H1 (cell line): ENCODE measurements at regions not wholly inside any gene's neighbourhood (a gene's known extent, or its start where the extent isn't known, plus 50 kb on each side); places are given as distances from the start of the nearest gene placed in this dataset.
A peak's percentile ranks its signal among the peaks of the same experiment; 100 is the strongest.

Experiments used
- CTCF ChIA-PET: fragments of 300-600 bp; sonication (Branson Sonifier 250); formaldehyde crosslinking; loops from one replicate; lab custom pipeline; 2021; ENCODE audit not compliant: partially characterized antibody; lab: Charles Lee
- POLR2A ChIA-PET: fragments of 300-600 bp; sonication (Branson Sonifier 250); formaldehyde crosslinking; loops from one replicate; lab custom pipeline; 2021; ENCODE audit warnings: inconsistent platforms; ENCODE audit not compliant: partially characterized antibody; lab: Charles Lee
- DNase-seq, 2 experiments: peaks; one replicate each; pipeline versions ENCODE4 v3.0.0 to v3.0.0-alpha.2; 2010 to 2022; ENCODE audit warnings: low spot score in 2 of 2, low read depth in 1 of 2, mixed read lengths in 1 of 2
- FAIRE-seq: peaks from 2 replicates; lab custom pipeline; 2011; peaks lifted over from hg19 to GRCh38; lab: Jason Lieb, UNC
- H2AFZ ChIP-seq: 2 replicates; pipeline ENCODE4 v1.8.1; 2012; ENCODE audit warnings: low read length, inconsistent platforms
- H2AK5ac ChIP-seq: 2 replicates; pipeline ENCODE4 v1.6.1; 2013; ENCODE audit warnings: low read depth, low read length
- H2BK120ac ChIP-seq: replicated peaks from 2 replicates; pipeline ENCODE3; 2013; ENCODE audit warnings: low read depth, low read length, inconsistent platforms
- H2BK12ac ChIP-seq: 2 replicates; pipeline ENCODE4 v1.6.1; 2013; ENCODE audit warnings: low read depth, low read length
- H2BK15ac ChIP-seq: 2 replicates; pipeline ENCODE4 v1.6.1; 2013; ENCODE audit warnings: low read length
- H2BK20ac ChIP-seq: 2 replicates; pipeline ENCODE4 v1.6.1; 2013; ENCODE audit warnings: low read length
- H2BK5ac ChIP-seq: 2 replicates; pipeline ENCODE4 v1.6.1; 2013; ENCODE audit warnings: low read depth, low read length
- H3K14ac ChIP-seq: 2 replicates; pipeline ENCODE4 v1.6.1; 2013; ENCODE audit warnings: inconsistent platforms; ENCODE audit not compliant: insufficient read length
- H3K18ac ChIP-seq: 2 replicates; pipeline ENCODE4 v1.6.1; 2013; ENCODE audit warnings: low read length; ENCODE audit errors: extremely low read depth
- H3K23ac ChIP-seq: 2 replicates; pipeline ENCODE4 v1.6.1; 2013; ENCODE audit warnings: inconsistent platforms; ENCODE audit not compliant: insufficient read length
- H3K23me2 ChIP-seq: 2 replicates; pipeline ENCODE4 v1.6.1; 2013; ENCODE audit warnings: low read depth, low read length
- H3K27ac ChIP-seq: 2 replicates; pipeline ENCODE4 v1.6.1; 2011; ENCODE audit warnings: low read depth, low read length, inconsistent platforms
- H3K27me3 ChIP-seq, 4 experiments: replicated peaks in 1 of 4; 1 replicate in 1 of 4; 2 replicates in 3 of 4; pipeline versions ENCODE4 v1.6.1 to v1.8.1; 2011 to 2013; ENCODE audit warnings: low read length in 3 of 4, mild to moderate bottlenecking in 3 of 4, inconsistent platforms in 2 of 4, mixed read lengths in 2 of 4, moderate library complexity in 1 of 4; ENCODE audit not compliant: control insufficient read depth in 3 of 4, insufficient read depth in 3 of 4; ENCODE audit errors: extremely low read depth in 1 of 4
- H3K36me3 ChIP-seq, 4 experiments: 2 replicates each; pipeline versions ENCODE4 v1.6.1 to v1.8.1; 2011 to 2013; ENCODE audit warnings: mild to moderate bottlenecking in 4 of 4, low read length in 3 of 4, moderate library complexity in 2 of 4, control low read depth in 1 of 4, inconsistent platforms in 1 of 4; ENCODE audit not compliant: insufficient read depth in 4 of 4, control insufficient read depth in 2 of 4
- H3K4ac ChIP-seq: replicated peaks from 2 replicates; pipeline ENCODE3; 2013; ENCODE audit warnings: low read length, low read depth, mixed read lengths, inconsistent platforms; ENCODE audit not compliant: insufficient read length
- H3K4me1 ChIP-seq, 4 experiments: replicated peaks in 1 of 4; 1 replicate in 1 of 4; 2 replicates in 3 of 4; pipeline versions ENCODE4 v1.6.1 to v1.8.1; 2011 to 2013; ENCODE audit warnings: low read length in 3 of 4, inconsistent platforms in 2 of 4, mixed read lengths in 1 of 4; ENCODE audit not compliant: insufficient read depth in 4 of 4, control insufficient read depth in 3 of 4
- H3K4me2 ChIP-seq, 2 experiments: 2 replicates each; pipeline versions ENCODE4 v1.6.1 to v1.8.1; 2011 to 2013; ENCODE audit warnings: low read depth in 2 of 2, low read length in 2 of 2, control low read depth in 1 of 2, inconsistent platforms in 1 of 2, mild to moderate bottlenecking in 1 of 2; ENCODE audit not compliant: insufficient read depth in 1 of 2
- H3K4me3 ChIP-seq, 4 experiments: fragments of 200-600, 300-600 bp in 1 of 4; sonication (generic), shearing (Covaris generic), sonication (Bioruptor Twin) in 1 of 4; 2 replicates each; pipeline versions ENCODE4 v1.5.1 to v1.8.1; 2011 to 2016; ENCODE audit warnings: low read length in 4 of 4, low read depth in 3 of 4, control low read depth in 2 of 4, inconsistent platforms in 2 of 4, mild to moderate bottlenecking in 2 of 4, mixed read lengths in 1 of 4, moderate library complexity in 1 of 4; ENCODE audit not compliant: insufficient read depth in 2 of 4; ENCODE audit errors: extremely low read depth in 1 of 4
- H3K56ac ChIP-seq: replicated peaks from 2 replicates; pipeline ENCODE3; 2013; ENCODE audit warnings: low read depth, mild to moderate bottlenecking, mixed read lengths, low read length, inconsistent platforms; ENCODE audit not compliant: insufficient read length
- H3K79me1 ChIP-seq: 2 replicates; pipeline ENCODE4 v1.6.1; 2013; ENCODE audit warnings: low read depth, low read length, control low read depth
- H3K79me2 ChIP-seq, 2 experiments: 2 replicates each; pipeline versions ENCODE4 v1.6.1 to v1.8.1; 2012 to 2013; ENCODE audit warnings: low read length in 2 of 2, mild to moderate bottlenecking in 2 of 2, inconsistent platforms in 1 of 2; ENCODE audit not compliant: insufficient read depth in 2 of 2, control insufficient read depth in 1 of 2
- H3K9ac ChIP-seq, 4 experiments: replicated peaks in 1 of 4; 1 replicate in 1 of 4; 2 replicates in 3 of 4; pipeline versions ENCODE4 v1.6.1 to v1.8.1; 2011 to 2013; ENCODE audit warnings: low read depth in 3 of 4, low read length in 3 of 4, control low read depth in 2 of 4, mild to moderate bottlenecking in 2 of 4, moderate library complexity in 2 of 4, inconsistent platforms in 1 of 4; ENCODE audit errors: extremely low read depth in 1 of 4
- H3K9me3 ChIP-seq, 2 experiments: 2 replicates each; pipeline versions ENCODE4 v1.6.1 to v1.8.1; 2012 to 2013; ENCODE audit warnings: mild to moderate bottlenecking in 2 of 2, moderate library complexity in 2 of 2, control low read depth in 1 of 2, inconsistent platforms in 1 of 2, low read depth in 1 of 2, low read length in 1 of 2, mixed read lengths in 1 of 2; ENCODE audit not compliant: insufficient read depth in 2 of 2
- H4K20me1 ChIP-seq, 2 experiments: replicated peaks in 1 of 2; 2 replicates each; pipeline versions ENCODE3 to v1.8.1; 2011 to 2013; ENCODE audit warnings: inconsistent platforms in 2 of 2, low read length in 2 of 2, mild to moderate bottlenecking in 1 of 2; ENCODE audit not compliant: insufficient read depth in 2 of 2, control insufficient read depth in 1 of 2
- H4K5ac ChIP-seq: 2 replicates; pipeline ENCODE4 v1.6.1; 2013; ENCODE audit warnings: low read length, low read depth, mixed read lengths, inconsistent platforms; ENCODE audit not compliant: insufficient read length
- H4K8ac ChIP-seq: 2 replicates; pipeline ENCODE4 v1.8.0; 2013; ENCODE audit warnings: mild to moderate bottlenecking, moderate library complexity, low read length, inconsistent platforms; ENCODE audit not compliant: insufficient read depth; ENCODE audit errors: extremely low read depth
- H4K91ac ChIP-seq: replicated peaks from 2 replicates; pipeline ENCODE3; 2013; ENCODE audit warnings: low read length, mixed read lengths, inconsistent platforms; ENCODE audit not compliant: insufficient read length
- ATF2 ChIP-seq: IDR thresholded peaks from 2 replicates; pipeline ENCODE4 v1.6.1; 2012; ENCODE audit warnings: low read length, inconsistent platforms
- EZH2 ChIP-seq: fragments of 200-600 bp; sonication (generic); IDR thresholded peaks from 2 replicates; pipeline ENCODE4 v1.7.1; 2012; ENCODE audit warnings: low read depth, mild to moderate bottlenecking, moderate library complexity, low read length, inconsistent platforms; ENCODE audit not compliant: severe bottlenecking
- FOSL1 ChIP-seq: IDR thresholded peaks from 2 replicates; pipeline ENCODE4 v1.6.1; 2011; ENCODE audit warnings: mild to moderate bottlenecking, low read depth, low read length, moderate library complexity; ENCODE audit not compliant: insufficient read depth
- HDAC2 ChIP-seq, 2 experiments: fragments of 300-600 bp in 1 of 2; sonication (generic) in 1 of 2; IDR thresholded peaks; 2 replicates each; pipeline ENCODE4 v1.6.1; 2011 to 2012; ENCODE audit warnings: low read depth in 2 of 2, low read length in 2 of 2, mild to moderate bottlenecking in 2 of 2, moderate library complexity in 2 of 2, borderline replicate concordance in 1 of 2, inconsistent platforms in 1 of 2
- KDM5A ChIP-seq: fragments of 200-600 bp; IDR thresholded peaks from 2 replicates; pipeline ENCODE4 v1.7.1; 2012; ENCODE audit warnings: mild to moderate bottlenecking, low read length, inconsistent platforms, mixed read lengths
- MAX ChIP-seq: IDR thresholded peaks from 2 replicates; pipeline ENCODE4 v1.6.1; 2012; ENCODE audit warnings: inconsistent platforms
- SIRT6 ChIP-seq: IDR thresholded peaks from one replicate; pipeline ENCODE4 v1.7.1; 2012; ENCODE audit warnings: low read length, inconsistent platforms
- SP1 ChIP-seq: IDR thresholded peaks from 2 replicates; pipeline ENCODE4 v1.6.1; 2011; ENCODE audit warnings: low read depth, low read length
- SP4 ChIP-seq: IDR thresholded peaks from 2 replicates; pipeline ENCODE4 v1.6.1; 2012; ENCODE audit warnings: low read length, inconsistent platforms
- TBP ChIP-seq: IDR thresholded peaks from 2 replicates; pipeline ENCODE4 v1.6.1; 2011; ENCODE audit warnings: low read depth, low read length, improper control_type of control experiment
- WGBS, 2 experiments: shearing (Covaris generic) in 1 of 2; methylation state at CpG; one replicate each; pipeline versions ENCODE4 v1.1.6 to v1.1.7; 2013 to 2015; ENCODE audit warnings: low lambda C conversion rate in 2 of 2, mixed read lengths in 2 of 2, inconsistent platforms in 1 of 2, low coverage in 1 of 2, missing lambda C conversion rate in 1 of 2; ENCODE audit not compliant: insufficient replicate concordance in 2 of 2, insufficient coverage in 1 of 2, insufficient read length in 1 of 2; ENCODE audit errors: extremely low coverage in 1 of 2, missing lambda C conversion rate in 1 of 2; 5-methylcytosine and 5-hydroxymethylcytosine counted together

GRCh38 chr12:4855121-4855924 lies 54.4 kb upstream of the KCNA1 start:
- H3K27ac ChIP-seq: no peak overlapping the region
- no peak overlapping the region for H3K23ac ChIP-seq
- no peak overlapping the region for H3K9ac ChIP-seq
- H3K4ac ChIP-seq: no peak overlapping the region
- no peaks in the 10 kb centered on the region for H3K79me1 ChIP-seq
- POLR2A ChIA-PET: no interaction called here
- H4K8ac ChIP-seq: no peak overlapping the region; the same call in 1 of the 2 replicates
- peaks cover 0 to 13% (median 6%) of the 10 kb centered on the region in 4 experiments; a peak in 4 of 7 replicates for H3K27me3 ChIP-seq
- H4K20me1 ChIP-seq: no peaks in the 10 kb centered on the region
- no peak overlapping the region for H2AFZ ChIP-seq
- H3K9me3 ChIP-seq: no peaks in the 10 kb centered on the region
- no peaks in the 10 kb centered on the region for H3K79me2 ChIP-seq
- CTCF ChIA-PET: interaction anchor here (0.7 to 16.6 kb wide), 62 partner anchors 10 to 440 kb away, joined by 3 to 162 read pairs (median 4); partner anchors contain the start of genes KCNA1 and KCNA5
- H3K36me3 ChIP-seq: no peaks in the 10 kb centered on the region
- FAIRE-seq (peak; percentile 98), DNase-seq (peak; percentile 64 to 67)
- no peak overlapping the region for H2BK20ac ChIP-seq
- WGBS, 2 experiments: 54% methylated on average over 14 of the region's 14 CpGs; no CpG with 5 or more reads in 1 of the 2 experiments
- no peak overlapping the region for H3K4me3 ChIP-seq
- H2BK120ac ChIP-seq: no peak overlapping the region
- no peak overlapping the region for H3K14ac ChIP-seq
- no peak overlapping the region for H2BK15ac ChIP-seq
- no peak overlapping the region for H4K5ac ChIP-seq
- H2BK5ac ChIP-seq: no peak overlapping the region
- H4K91ac ChIP-seq: no peak overlapping the region
- peaks cover 2 to 14% (median 6%) of the 10 kb centered on the region in 4 experiments; a peak in 6 of 7 replicates for H3K4me1 ChIP-seq
- no peak overlapping the region for H3K56ac ChIP-seq
- H3K18ac ChIP-seq: no peak overlapping the region
- no peak overlapping the region for H3K4me2 ChIP-seq
- no peak overlapping the region for H2BK12ac ChIP-seq
- no peak overlapping the region for H2AK5ac ChIP-seq
- H3K23me2 ChIP-seq: no peaks in the 10 kb centered on the region; the same call in 1 of the 2 replicates
- TF ChIP-seq ATF2 (no peak), EZH2 (no peak), FOSL1 (no peak), SP1 (no peak), MAX (peak; percentile 33; the same call in 1 of the 2 replicates), KDM5A (no peak), HDAC2 (IDR thresholded peaks at IDR 0.05; ENCODE audit: borderline replicate concordance in 1 of 2, low read depth in 2 of 2, low read length in 2 of 2) (no peak), TBP (peak; percentile 20; the same call in 1 of the 2 replicates), SP4 (no peak), SIRT6 (no peak)
